Skin of body (tissue), 1 donor: ENCODE measurements at regions not wholly inside any gene's neighbourhood (a gene's known extent, or its start where the extent isn't known, plus 50 kb on each side); places are given as distances from the start of the nearest gene placed in this dataset.

Experiments used
- DNase-seq: peaks from one replicate; lab custom pipeline; 2025; lab: John Stamatoyannopoulos, UW

DNA sequence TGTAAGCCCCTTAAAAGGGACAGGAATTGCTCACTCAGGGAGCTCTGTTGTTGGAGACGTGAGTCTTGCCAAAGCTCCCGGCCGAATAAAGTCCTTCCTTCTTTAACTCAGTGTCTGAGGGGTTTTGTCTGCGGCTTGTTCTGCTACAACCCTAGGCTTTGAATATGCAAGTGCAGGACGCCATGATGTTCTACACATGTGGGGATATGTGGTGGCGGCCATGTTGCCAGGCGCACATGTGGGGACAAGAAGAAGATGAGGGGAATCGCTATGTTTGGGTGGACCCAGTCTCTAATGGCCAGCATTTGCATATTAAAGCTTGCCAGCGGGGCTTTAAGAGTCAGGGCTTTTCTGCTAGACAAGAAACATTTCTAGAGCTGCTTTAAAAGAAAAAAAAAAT is 96.8 kb upstream of the CA10 start:
- DNase-seq: no peak

DNA sequence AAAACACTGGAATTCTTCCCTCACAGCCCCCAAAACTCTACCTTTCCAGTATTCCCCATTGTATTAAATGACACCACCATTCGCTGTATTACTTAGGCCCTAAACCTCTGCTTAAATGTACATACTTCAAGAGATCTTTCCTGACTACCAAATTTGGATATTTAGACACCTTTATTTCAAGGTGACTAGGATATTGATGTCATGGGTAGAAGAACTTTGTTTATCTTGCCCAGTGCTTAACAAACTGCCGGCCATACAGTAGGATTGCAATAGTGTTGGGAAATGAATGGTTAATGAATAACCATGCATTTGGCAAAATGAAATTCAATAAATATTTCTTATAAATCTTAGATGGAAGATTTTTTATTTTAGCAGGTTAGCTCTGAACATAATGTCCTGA is 86.2 kb upstream of the CA10 start:
- no peak for DNase-seq

DNA sequence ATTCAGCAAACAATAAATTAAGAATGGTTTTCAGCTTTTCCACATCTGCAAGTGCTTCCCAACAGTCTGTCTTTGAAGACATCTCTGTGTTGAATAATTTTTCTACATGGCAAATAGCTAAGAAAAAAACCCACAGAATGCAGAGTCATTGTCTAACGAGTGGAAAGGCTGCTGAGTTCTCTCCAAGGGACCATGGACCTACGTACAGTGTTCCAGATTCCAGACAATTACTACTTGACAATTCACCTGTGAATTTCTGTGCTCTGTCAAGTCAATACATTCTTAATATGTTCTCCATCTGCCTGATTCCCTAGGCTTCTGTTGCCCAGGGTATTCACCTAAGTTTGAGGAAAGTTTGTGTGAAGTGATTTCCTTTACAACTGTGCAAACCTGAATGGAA is 83.8 kb upstream of the CA10 start:
- DNase-seq: no peak

DNA sequence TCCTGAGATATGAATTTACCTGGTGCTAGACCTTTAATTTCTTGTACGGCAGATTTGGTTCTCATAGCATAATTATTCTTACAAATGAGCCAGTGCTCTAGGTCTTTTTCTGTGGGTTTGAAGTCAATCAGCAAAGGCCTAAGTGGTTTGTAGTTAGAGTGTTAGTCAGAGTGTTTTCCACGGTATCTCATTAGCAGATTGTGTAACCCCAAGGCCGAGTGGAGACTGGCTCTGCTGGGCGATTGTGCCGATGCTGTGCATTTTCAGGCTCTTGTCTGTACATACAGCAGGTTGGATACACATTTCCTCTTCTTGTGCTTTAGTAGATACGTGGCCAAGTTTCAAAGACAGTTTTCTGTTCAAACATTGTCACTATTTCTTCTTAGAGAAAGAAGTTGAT is 78.6 kb upstream of the CA10 start:
- DNase-seq: no peak

DNA sequence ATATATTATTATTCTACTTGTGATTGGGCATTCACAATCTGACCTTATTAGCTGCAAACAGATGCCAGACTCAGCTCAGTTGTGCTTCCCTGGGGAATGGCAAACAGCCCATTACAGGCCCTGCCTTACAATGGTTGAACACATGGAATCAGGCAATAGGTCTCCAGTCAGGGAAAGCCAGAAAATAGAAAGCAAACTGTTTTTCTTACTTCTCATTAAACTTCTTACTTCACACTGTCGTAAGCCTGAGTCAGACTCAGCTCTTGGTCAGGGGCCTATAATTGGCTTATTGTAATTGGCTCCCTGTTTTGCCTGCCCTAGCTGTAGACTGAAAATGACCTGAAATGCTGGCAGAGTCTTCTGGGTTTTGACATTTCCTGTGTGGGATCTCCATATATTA is 77.0 kb upstream of the CA10 start:
- DNase-seq: no peak

DNA sequence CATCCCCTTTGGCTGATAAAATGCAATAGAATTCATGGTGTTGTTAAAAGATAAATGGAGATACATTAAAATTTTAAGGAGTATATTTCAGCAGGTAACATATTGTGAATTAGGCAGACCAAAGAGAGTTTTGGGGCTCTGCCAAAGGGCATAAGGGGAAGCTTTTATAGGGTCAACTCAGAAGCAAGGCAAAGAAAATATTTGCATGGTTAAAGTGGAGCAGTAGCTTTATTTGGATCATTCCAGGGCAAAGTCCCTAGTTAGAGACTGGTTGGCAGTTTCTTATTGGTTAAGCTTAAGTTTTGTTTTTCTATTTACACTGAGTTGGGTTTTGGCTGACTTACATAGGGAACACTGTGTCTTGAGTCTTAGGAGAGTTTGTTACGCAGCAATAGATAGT is 75.1 kb upstream of the CA10 start:
- no peak for DNase-seq

DNA sequence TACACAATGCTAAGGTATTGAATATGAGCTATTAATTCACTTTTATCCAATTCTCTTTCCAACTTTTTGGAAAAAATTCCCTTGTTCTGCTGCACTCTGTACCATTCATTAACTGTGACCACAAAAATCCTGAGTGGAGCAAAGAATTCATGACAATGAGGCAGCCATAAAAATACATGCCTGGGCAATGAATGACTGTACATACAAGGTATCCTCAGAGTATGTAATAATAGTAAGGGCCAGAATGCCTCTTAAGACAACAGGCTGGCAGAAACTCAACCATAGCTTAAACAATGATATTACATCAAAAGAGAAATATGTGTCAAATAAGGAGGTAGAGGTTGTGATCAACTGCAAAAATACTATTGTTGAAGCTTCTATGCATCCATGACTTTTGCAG is 74.7 kb upstream of the CA10 start:
- no peak for DNase-seq

DNA sequence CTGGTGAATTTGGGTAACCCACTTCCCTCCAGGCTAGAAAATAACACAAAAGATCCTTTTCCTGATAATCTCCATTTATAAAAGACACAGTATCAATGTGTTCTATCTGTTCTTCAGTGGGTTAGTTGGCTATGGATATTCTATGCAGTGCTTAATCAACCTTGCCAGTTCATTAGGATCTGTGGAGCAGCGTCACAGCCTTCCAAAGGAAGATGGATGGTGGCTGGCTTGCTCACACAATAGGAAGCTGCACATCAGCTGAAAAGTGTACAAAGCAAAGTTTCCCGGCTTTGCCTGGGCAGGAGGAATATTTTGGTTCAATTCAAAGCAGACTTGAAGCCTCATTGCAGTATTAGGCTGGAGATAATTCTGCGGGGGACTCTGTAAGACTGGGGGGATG is 70.3 kb upstream of the CA10 start:
- no peak for DNase-seq

DNA sequence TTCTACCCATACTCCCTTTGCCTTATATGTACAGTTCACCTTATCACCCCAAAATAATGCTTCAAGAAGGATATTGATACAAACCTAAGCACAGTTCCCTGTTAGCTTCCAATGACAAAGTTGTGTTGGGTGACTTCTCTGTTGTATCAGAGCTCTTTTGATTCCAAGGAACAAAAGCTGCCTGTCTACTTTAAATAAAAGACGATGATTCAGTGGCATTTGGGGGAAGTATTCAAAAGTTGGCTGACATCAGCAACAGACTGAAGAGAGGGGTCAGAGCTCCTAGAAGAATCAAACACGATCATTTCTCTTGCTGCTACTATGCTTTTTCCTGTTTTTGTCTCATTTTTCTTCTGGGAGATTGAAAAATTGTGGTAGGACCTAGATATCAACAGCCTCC is 69.4 kb upstream of the CA10 start:
- no peak for DNase-seq

DNA sequence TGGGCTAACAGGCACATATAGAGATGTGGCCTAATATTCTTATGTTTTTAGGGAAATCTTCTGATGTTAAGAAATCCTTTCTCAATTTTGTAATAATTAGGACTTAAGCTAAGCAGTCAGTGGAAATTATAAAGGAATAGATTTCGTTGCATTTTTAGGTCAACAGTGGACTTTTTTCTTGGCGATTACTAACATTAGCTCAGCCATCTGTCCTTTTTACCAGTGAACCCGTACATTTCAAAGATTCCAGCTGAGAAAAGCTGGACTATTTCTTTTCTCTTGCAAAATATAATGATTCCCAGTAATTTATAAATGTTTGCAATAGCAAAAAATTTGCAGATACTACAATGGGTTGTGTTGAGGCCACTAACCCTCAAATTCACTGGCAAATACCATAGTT is 54.9 kb upstream of the CA10 start:
- no peak for DNase-seq

DNA sequence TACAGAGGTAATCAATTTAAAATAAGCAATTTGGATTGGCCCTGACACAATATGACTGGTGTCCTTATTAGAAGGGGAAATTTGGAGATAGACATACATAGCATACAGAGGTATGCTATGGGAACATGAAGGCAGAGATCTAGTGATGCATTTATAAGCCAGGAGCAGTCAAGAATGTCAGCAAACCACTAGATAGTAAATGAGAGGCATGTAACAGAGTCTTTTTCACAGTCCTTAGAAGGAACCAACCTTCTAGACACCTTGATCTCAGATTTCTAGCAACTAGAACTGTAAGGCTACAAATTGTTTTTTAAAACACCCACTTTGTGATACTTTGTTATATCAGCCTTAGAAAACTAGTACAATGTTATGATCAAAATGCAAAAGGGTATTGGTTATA is 54.3 kb upstream of the CA10 start:
- no peak for DNase-seq

DNA sequence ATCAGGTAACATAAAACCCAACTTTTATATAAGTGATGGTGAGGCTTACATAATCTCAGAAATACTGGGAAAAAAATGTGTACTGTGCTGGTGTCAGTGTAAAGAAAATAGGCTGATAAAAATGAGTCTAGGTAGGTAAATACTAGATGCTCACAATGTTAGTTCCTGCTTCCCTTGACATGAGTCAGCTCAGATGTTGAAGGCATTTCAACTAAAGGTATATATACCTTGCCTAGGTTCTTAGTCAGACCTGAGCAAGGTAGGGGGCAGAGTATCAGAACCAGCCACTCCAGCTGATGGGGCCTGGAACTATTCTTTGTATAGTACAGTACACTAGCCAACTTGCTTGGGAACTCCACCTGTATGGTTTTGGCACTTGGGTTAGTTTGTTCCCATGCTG is 51.0 kb upstream of the CA10 start:
- DNase-seq: no peak
